Tibial artery (tissue), 4 donors: ENCODE measurements at regions not wholly inside any gene's neighbourhood (a gene's known extent, or its start where the extent isn't known, plus 50 kb on each side); places are given as distances from the start of the nearest gene placed in this dataset.

Experiments
- DNase-seq, 2 donors: peaks; one replicate each; pipeline ENCODE4 v3.0.0-alpha.2; 2019
- H3K27ac ChIP-seq, 2 donors: fragments of 200-600 bp; sonication (generic) in 1 of 2; 1 replicate in 1 of 2; 2 replicates in 1 of 2; pipeline ENCODE4 v1.5.1; 2018 to 2019; ENCODE audit warnings: mild to moderate bottlenecking in 1 of 2
- H3K27me3 ChIP-seq, 2 donors: fragments of 200-600 bp; sonication (generic) in 1 of 2; one replicate each; pipeline versions ENCODE4 v1.5.1 to v1.6.0; 2016 to 2019
- H3K36me3 ChIP-seq, 3 donors: fragments of 200-600 bp; sonication (generic) in 2 of 3; one replicate each; pipeline ENCODE4 v1.5.1; 2016 to 2019; ENCODE audit warnings: mild to moderate bottlenecking in 2 of 3
- H3K4me1 ChIP-seq, 4 donors: fragments of 200-600 bp; sonication (generic) in 2 of 4; 1 replicate in 3 of 4; 2 replicates in 1 of 4; pipeline ENCODE4 v1.5.1; 2016 to 2019
- H3K4me3 ChIP-seq, 2 donors: fragments of 200-600 bp; sonication (generic) in 1 of 2; 1 replicate in 1 of 2; 2 replicates in 1 of 2; pipeline ENCODE4 v1.5.1; 2018 to 2019; ENCODE audit warnings: mild to moderate bottlenecking in 2 of 2
- H3K9me3 ChIP-seq, 3 donors: fragments of 200-600 bp; sonication (generic) in 1 of 3; one replicate each; pipeline ENCODE4 v1.5.1; 2016 to 2019
- CTCF ChIP-seq, 2 experiments: fragments of 200-600 bp in 1 of 2; fragments of 450-650 bp in 1 of 2; IDR thresholded peaks; one replicate each; pipeline ENCODE4 v1.5.1; 2017 to 2019; ENCODE audit warnings: antibody characterized with exemption in 2 of 2, mild to moderate bottlenecking in 1 of 2, moderate library complexity in 1 of 2
- intact Hi-C: fragments of 100-400 bp; cut with DNase I; formaldehyde crosslinking; loops from one replicate; pipeline ENCODE4 v1.15.0; 2023; ENCODE audit warnings: low total_unique reads

- no peak for TF ChIP-seq CTCF (IDR thresholded peaks at IDR 0.05)
- Histone ChIP-seq H3K27ac (no peak overlapping the region), H3K4me1 (no peaks in the 10 kb centered on the region), H3K4me3 (no peak overlapping the region), H3K27me3 (no peaks in the 10 kb centered on the region), H3K9me3 (no peaks in the 10 kb centered on the region), H3K36me3 (no peaks in the 10 kb centered on the region)
- DNase-seq = no peak
- intact Hi-C loops = no loop called here
Observed at GRCh38 chr9:118438810-118439209, 734.6 kb downstream of the TLR4 start.

GRCh38 chr9:118439441-118439840 is 735.2 kb downstream of the TLR4 start:
- intact Hi-C loops = no loop called here

GRCh38 chr9:118444403-118444802 is 740.2 kb downstream of the TLR4 start:
- no peaks in the 10 kb centered on the region for H3K36me3 ChIP-seq
- intact Hi-C loops = no loop called here
- peaks cover 0 to 5% (median 0%) of the 10 kb centered on the region in 4 donors for H3K4me1 ChIP-seq
- no peak overlapping the region for H3K4me3 ChIP-seq
- no peaks in the 10 kb centered on the region for H3K27me3 ChIP-seq
- no peak for DNase-seq
- TF ChIP-seq CTCF (IDR thresholded peaks at IDR 0.05) = no peak
- no peak overlapping the region for H3K27ac ChIP-seq
- no peaks in the 10 kb centered on the region for H3K9me3 ChIP-seq

More at GRCh38 chr9:118439441-118439840, 735.2 kb downstream of the TLR4 start:
- Histone ChIP-seq H3K27me3 (no peaks in the 10 kb centered on the region), H3K27ac (no peak overlapping the region), H3K4me3 (no peak overlapping the region), H3K9me3 (no peaks in the 10 kb centered on the region), H3K4me1 (no peaks in the 10 kb centered on the region), H3K36me3 (no peaks in the 10 kb centered on the region)
- no peak for TF ChIP-seq CTCF (IDR thresholded peaks at IDR 0.05)
- DNase-seq = no peak

GRCh38 chr9:118446943-118447639 is 742.9 kb downstream of the TLR4 start:
- no peak overlapping the region for H3K4me3 ChIP-seq
- no peak for DNase-seq
- H3K27me3 ChIP-seq = no peaks in the 10 kb centered on the region
- no peak for TF ChIP-seq CTCF (IDR thresholded peaks at IDR 0.05)
- H3K4me1 ChIP-seq = peaks cover 0 to 5% (median 0%) of the 10 kb centered on the region in 4 donors
- intact Hi-C loops = no loop called here
- H3K27ac ChIP-seq = no peak overlapping the region
- no peaks in the 10 kb centered on the region for H3K9me3 ChIP-seq
- H3K36me3 ChIP-seq = no peaks in the 10 kb centered on the region

GRCh38 chr9:118449554-118449953 is 745.4 kb downstream of the TLR4 start:
- Histone ChIP-seq H3K9me3 (no peaks in the 10 kb centered on the region), H3K36me3 (no peaks in the 10 kb centered on the region), H3K4me3 (no peak overlapping the region), H3K27me3 (no peaks in the 10 kb centered on the region), H3K4me1 (peaks cover 0 to 5% (median 0%) of the 10 kb centered on the region in 4 donors), H3K27ac (no peak overlapping the region)
- TF ChIP-seq CTCF (IDR thresholded peaks at IDR 0.05) = no peak
- no peak for DNase-seq
- intact Hi-C loops = no loop called here
